ENCODE measurements at regions not wholly inside any gene's neighbourhood (a gene's known extent, or its start where the extent isn't known, plus 50 kb on each side); places are given as distances from the start of the nearest gene placed in this dataset.

DNA sequence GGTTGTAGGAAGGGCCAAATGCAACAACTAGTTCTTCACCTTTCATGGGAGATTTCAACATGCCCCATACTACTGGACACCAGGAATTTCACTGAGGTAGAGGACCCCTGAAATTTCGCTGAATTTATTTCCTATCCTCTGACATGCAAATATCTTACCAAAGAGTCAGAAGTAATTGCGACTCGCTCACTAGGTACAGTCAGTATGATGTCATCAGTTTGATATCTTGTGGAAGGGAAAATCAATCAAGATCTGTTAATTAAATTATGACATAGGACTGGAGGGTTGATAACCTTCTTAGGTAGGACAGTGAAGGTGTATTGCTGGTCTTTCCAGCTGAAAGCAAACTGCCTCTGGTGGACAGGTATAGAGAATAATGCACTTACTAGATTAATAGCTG, 74.9 kb upstream of the TNIK start (continued):
- TF ChIP-seq, protein P1, sequence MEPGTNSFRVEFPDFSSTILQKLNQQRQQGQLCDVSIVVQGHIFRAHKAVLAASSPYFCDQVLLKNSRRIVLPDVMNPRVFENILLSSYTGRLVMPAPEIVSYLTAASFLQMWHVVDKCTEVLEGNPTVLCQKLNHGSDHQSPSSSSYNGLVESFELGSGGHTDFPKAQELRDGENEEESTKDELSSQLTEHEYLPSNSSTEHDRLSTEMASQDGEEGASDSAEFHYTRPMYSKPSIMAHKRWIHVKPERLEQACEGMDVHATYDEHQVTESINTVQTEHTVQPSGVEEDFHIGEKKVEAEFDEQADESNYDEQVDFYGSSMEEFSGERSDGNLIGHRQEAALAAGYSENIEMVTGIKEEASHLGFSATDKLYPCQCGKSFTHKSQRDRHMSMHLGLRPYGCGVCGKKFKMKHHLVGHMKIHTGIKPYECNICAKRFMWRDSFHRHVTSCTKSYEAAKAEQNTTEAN (CRISPR knock-in tag; IDR thresholded peaks at IDR 0.05), result no peak
- TF ChIP-seq, protein P2, sequence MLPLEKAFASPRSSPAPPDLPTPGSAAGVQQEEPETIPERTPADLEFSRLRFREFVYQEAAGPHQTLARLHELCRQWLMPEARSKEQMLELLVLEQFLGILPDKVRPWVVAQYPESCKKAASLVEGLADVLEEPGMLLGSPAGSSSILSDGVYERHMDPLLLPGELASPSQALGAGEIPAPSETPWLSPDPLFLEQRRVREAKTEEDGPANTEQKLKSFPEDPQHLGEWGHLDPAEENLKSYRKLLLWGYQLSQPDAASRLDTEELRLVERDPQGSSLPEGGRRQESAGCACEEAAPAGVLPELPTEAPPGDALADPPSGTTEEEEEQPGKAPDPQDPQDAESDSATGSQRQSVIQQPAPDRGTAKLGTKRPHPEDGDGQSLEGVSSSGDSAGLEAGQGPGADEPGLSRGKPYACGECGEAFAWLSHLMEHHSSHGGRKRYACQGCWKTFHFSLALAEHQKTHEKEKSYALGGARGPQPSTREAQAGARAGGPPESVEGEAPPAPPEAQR (CRISPR knock-in tag; IDR thresholded peaks at IDR 0.05), result no peak
- TF ChIP-seq, protein P3, sequence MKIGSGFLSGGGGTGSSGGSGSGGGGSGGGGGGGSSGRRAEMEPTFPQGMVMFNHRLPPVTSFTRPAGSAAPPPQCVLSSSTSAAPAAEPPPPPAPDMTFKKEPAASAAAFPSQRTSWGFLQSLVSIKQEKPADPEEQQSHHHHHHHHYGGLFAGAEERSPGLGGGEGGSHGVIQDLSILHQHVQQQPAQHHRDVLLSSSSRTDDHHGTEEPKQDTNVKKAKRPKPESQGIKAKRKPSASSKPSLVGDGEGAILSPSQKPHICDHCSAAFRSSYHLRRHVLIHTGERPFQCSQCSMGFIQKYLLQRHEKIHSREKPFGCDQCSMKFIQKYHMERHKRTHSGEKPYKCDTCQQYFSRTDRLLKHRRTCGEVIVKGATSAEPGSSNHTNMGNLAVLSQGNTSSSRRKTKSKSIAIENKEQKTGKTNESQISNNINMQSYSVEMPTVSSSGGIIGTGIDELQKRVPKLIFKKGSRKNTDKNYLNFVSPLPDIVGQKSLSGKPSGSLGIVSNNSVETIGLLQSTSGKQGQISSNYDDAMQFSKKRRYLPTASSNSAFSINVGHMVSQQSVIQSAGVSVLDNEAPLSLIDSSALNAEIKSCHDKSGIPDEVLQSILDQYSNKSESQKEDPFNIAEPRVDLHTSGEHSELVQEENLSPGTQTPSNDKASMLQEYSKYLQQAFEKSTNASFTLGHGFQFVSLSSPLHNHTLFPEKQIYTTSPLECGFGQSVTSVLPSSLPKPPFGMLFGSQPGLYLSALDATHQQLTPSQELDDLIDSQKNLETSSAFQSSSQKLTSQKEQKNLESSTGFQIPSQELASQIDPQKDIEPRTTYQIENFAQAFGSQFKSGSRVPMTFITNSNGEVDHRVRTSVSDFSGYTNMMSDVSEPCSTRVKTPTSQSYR (CRISPR knock-in tag; IDR thresholded peaks at IDR 0.05), result no peak
- no peak for TF ChIP-seq NR1H2 (CRISPR knock-in tag; IDR thresholded peaks at IDR 0.05)

DNA sequence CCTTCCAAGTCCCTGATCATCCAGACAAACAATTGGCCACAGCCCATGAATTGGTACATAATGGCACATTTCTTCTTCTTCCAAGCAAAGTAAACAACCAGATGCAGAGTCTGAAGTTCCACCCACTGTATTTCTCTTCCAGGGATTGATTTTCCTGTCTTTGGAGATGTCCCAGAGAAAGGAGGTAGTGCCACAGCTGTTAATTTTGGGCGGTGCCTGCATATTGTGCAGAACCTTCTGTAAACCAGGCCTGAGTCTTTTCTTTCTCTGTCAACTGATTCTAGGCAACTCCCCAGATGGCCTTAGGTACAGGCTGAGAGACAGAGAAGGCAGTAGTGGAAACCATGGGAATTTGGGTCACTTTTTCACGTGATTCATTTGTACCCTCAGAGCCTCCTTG, 73.5 kb upstream of the TNIK start:
- no peak overlapping the region for H3K27ac Mint-ChIP-seq
- TF ChIP-seq, protein P4, sequence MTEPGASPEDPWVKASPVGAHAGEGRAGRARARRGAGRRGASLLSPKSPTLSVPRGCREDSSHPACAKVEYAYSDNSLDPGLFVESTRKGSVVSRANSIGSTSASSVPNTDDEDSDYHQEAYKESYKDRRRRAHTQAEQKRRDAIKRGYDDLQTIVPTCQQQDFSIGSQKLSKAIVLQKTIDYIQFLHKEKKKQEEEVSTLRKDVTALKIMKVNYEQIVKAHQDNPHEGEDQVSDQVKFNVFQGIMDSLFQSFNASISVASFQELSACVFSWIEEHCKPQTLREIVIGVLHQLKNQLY (CRISPR knock-in tag; IDR thresholded peaks at IDR 0.05), result no peak
- TF ChIP-seq FOXP1 (CRISPR knock-in tag; IDR thresholded peaks at IDR 0.05; ENCODE audit: borderline replicate concordance), result no peak
- no peak for TF ChIP-seq ZNF317 (CRISPR knock-in tag; IDR thresholded peaks at IDR 0.05; ENCODE audit: borderline replicate concordance, low read depth)
- TF ChIP-seq RORB (CRISPR knock-in tag; IDR thresholded peaks at IDR 0.05), result no peak
- TF ChIP-seq, protein P5, sequence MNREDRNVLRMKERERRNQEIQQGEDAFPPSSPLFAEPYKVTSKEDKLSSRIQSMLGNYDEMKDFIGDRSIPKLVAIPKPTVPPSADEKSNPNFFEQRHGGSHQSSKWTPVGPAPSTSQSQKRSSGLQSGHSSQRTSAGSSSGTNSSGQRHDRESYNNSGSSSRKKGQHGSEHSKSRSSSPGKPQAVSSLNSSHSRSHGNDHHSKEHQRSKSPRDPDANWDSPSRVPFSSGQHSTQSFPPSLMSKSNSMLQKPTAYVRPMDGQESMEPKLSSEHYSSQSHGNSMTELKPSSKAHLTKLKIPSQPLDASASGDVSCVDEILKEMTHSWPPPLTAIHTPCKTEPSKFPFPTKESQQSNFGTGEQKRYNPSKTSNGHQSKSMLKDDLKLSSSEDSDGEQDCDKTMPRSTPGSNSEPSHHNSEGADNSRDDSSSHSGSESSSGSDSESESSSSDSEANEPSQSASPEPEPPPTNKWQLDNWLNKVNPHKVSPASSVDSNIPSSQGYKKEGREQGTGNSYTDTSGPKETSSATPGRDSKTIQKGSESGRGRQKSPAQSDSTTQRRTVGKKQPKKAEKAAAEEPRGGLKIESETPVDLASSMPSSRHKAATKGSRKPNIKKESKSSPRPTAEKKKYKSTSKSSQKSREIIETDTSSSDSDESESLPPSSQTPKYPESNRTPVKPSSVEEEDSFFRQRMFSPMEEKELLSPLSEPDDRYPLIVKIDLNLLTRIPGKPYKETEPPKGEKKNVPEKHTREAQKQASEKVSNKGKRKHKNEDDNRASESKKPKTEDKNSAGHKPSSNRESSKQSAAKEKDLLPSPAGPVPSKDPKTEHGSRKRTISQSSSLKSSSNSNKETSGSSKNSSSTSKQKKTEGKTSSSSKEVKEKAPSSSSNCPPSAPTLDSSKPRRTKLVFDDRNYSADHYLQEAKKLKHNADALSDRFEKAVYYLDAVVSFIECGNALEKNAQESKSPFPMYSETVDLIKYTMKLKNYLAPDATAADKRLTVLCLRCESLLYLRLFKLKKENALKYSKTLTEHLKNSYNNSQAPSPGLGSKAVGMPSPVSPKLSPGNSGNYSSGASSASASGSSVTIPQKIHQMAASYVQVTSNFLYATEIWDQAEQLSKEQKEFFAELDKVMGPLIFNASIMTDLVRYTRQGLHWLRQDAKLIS (CRISPR knock-in tag; IDR thresholded peaks at IDR 0.05; ENCODE audit: borderline replicate concordance), result no peak
- TF ChIP-seq ZBTB21 (CRISPR knock-in tag; IDR thresholded peaks at IDR 0.05; ENCODE audit: borderline replicate concordance), result no peak
- TF ChIP-seq, protein P6, sequence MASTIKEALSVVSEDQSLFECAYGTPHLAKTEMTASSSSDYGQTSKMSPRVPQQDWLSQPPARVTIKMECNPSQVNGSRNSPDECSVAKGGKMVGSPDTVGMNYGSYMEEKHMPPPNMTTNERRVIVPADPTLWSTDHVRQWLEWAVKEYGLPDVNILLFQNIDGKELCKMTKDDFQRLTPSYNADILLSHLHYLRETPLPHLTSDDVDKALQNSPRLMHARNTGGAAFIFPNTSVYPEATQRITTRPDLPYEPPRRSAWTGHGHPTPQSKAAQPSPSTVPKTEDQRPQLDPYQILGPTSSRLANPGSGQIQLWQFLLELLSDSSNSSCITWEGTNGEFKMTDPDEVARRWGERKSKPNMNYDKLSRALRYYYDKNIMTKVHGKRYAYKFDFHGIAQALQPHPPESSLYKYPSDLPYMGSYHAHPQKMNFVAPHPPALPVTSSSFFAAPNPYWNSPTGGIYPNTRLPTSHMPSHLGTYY (CRISPR knock-in tag; IDR thresholded peaks at IDR 0.05), result no peak
- no peak for TF ChIP-seq PRRX2 (CRISPR knock-in tag; IDR thresholded peaks at IDR 0.05)
- TF ChIP-seq ZNF263 (CRISPR knock-in tag; IDR thresholded peaks at IDR 0.05; ENCODE audit: low read depth), result no peak
- no peak for TF ChIP-seq GTF2I (CRISPR knock-in tag; conservative IDR thresholded peaks at IDR 0.05)
- TF ChIP-seq, protein P7, sequence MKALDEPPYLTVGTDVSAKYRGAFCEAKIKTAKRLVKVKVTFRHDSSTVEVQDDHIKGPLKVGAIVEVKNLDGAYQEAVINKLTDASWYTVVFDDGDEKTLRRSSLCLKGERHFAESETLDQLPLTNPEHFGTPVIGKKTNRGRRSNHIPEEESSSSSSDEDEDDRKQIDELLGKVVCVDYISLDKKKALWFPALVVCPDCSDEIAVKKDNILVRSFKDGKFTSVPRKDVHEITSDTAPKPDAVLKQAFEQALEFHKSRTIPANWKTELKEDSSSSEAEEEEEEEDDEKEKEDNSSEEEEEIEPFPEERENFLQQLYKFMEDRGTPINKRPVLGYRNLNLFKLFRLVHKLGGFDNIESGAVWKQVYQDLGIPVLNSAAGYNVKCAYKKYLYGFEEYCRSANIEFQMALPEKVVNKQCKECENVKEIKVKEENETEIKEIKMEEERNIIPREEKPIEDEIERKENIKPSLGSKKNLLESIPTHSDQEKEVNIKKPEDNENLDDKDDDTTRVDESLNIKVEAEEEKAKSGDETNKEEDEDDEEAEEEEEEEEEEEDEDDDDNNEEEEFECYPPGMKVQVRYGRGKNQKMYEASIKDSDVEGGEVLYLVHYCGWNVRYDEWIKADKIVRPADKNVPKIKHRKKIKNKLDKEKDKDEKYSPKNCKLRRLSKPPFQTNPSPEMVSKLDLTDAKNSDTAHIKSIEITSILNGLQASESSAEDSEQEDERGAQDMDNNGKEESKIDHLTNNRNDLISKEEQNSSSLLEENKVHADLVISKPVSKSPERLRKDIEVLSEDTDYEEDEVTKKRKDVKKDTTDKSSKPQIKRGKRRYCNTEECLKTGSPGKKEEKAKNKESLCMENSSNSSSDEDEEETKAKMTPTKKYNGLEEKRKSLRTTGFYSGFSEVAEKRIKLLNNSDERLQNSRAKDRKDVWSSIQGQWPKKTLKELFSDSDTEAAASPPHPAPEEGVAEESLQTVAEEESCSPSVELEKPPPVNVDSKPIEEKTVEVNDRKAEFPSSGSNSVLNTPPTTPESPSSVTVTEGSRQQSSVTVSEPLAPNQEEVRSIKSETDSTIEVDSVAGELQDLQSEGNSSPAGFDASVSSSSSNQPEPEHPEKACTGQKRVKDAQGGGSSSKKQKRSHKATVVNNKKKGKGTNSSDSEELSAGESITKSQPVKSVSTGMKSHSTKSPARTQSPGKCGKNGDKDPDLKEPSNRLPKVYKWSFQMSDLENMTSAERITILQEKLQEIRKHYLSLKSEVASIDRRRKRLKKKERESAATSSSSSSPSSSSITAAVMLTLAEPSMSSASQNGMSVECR (CRISPR knock-in tag; IDR thresholded peaks at IDR 0.05; ENCODE audit: borderline replicate concordance), result no peak
- TF ChIP-seq NR2C2 (CRISPR knock-in tag; IDR thresholded peaks at IDR 0.05), result no peak
- TF ChIP-seq ZNF416 (CRISPR knock-in tag; IDR thresholded peaks at IDR 0.05), result no peak
- TF ChIP-seq ZNF671 (CRISPR knock-in tag; IDR thresholded peaks at IDR 0.05), result no peak
- TF ChIP-seq, protein P8, sequence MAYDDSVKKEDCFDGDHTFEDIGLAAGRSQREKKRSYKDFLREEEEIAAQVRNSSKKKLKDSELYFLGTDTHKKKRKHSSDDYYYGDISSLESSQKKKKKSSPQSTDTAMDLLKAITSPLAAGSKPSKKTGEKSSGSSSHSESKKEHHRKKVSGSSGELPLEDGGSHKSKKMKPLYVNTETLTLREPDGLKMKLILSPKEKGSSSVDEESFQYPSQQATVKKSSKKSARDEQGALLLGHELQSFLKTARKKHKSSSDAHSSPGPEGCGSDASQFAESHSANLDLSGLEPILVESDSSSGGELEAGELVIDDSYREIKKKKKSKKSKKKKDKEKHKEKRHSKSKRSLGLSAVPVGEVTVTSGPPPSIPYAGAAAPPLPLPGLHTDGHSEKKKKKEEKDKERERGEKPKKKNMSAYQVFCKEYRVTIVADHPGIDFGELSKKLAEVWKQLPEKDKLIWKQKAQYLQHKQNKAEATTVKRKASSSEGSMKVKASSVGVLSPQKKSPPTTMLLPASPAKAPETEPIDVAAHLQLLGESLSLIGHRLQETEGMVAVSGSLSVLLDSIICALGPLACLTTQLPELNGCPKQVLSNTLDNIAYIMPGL (CRISPR knock-in tag; IDR thresholded peaks at IDR 0.05), result no peak

More for the DNA sequence above, 73.5 kb upstream of the TNIK start:
- H3K36me3 Mint-ChIP-seq, result 0 out of 2 replicates have a peak, but pooled peaks cover 2% of the 10 kb centered on the region
- no peaks in the 10 kb centered on the region; the same call in 1 of the 2 replicates for H3K27me3 Mint-ChIP-seq (ENCODE audit: low read depth)
- POLR2A ChIA-PET, result interaction anchor here (0.8 kb wide), 1 partner anchor 157 kb away, joined by 7 read pairs; no protein-coding TSS in a partner anchor
- peaks cover 8% of the 10 kb centered on the region; the same call in 1 of the 2 replicates for H3K9me3 Mint-ChIP-seq
- no peak for ATAC-seq
- CTCF ChIA-PET, result no interaction called here
- no peak for DNase-seq (ENCODE audit: low spot score)
- H3K4me1 Mint-ChIP-seq, result peaks cover 14% of the 10 kb centered on the region
- H3K4me3 Mint-ChIP-seq, result no peak overlapping the region

All from WTC11 (cell line).